HCT116 (cell line): ENCODE measurements at regions not wholly inside any gene's neighbourhood (a gene's known extent, or its start where the extent isn't known, plus 50 kb on each side); places are given as distances from the start of the nearest gene placed in this dataset.

ENCODE experiments used
- CEBPB ChIP-seq: IDR thresholded peaks from 2 replicates; pipeline ENCODE4 v1.6.1; 2012; ENCODE audit warnings: low read depth
- EGR1 ChIP-seq: IDR thresholded peaks from 2 replicates; pipeline ENCODE4 v1.6.1; 2012; ENCODE audit warnings: low read depth
- EZH2 ChIP-seq: fragments of 200-600 bp; sonication (generic); IDR thresholded peaks from 2 replicates; pipeline ENCODE4 v1.6.1; 2017; ENCODE audit warnings: antibody characterized with exemption, mixed run types
- JUND ChIP-seq: IDR thresholded peaks from 2 replicates; pipeline ENCODE4 v1.6.1; 2012
- MAX ChIP-seq: IDR thresholded peaks from 2 replicates; pipeline ENCODE4 v1.6.1; 2012
- POLR2A ChIP-seq: IDR thresholded peaks from 2 replicates; pipeline ENCODE4 v1.7.0; 2011; ENCODE audit warnings: borderline replicate concordance; ENCODE audit not compliant: insufficient read depth, insufficient read length; ENCODE audit errors: extremely low read depth
- RAD21 ChIP-seq: IDR thresholded peaks from 2 replicates; pipeline ENCODE4 v1.6.1; 2012; ENCODE audit warnings: low read depth, mild to moderate bottlenecking
- SRF ChIP-seq: IDR thresholded peaks from 2 replicates; pipeline ENCODE4 v1.6.1; 2012; ENCODE audit warnings: low read depth
- YY1 ChIP-seq: IDR thresholded peaks from 2 replicates; pipeline ENCODE4 v1.6.1; 2011; ENCODE audit warnings: low read length, low read depth, moderate library complexity, mild to moderate bottlenecking; ENCODE audit not compliant: insufficient replicate concordance; ENCODE audit errors: extremely low read depth
- ZFX ChIP-seq: fragments of 450-650 bp; IDR thresholded peaks from 2 replicates; pipeline ENCODE4 v1.6.1; 2017
- TF ChIP-seq, protein P1 (sequence below), 3 experiments: fragments of 200-600 bp in 1 of 3; sonication (generic) in 1 of 3; IDR thresholded peaks in 2 of 3; conservative IDR thresholded peaks in 1 of 3; 2 replicates each; pipeline ENCODE4 v1.5.1; 2012 to 2017; ENCODE audit warnings: low read depth in 2 of 3, low read length in 2 of 3, antibody characterized with exemption in 1 of 3, borderline replicate concordance in 1 of 3, control low read depth in 1 of 3, mild to moderate bottlenecking in 1 of 3, mixed read lengths in 1 of 3, mixed run types in 1 of 3, moderate library complexity in 1 of 3; ENCODE audit not compliant: insufficient read depth in 1 of 3

DNA sequence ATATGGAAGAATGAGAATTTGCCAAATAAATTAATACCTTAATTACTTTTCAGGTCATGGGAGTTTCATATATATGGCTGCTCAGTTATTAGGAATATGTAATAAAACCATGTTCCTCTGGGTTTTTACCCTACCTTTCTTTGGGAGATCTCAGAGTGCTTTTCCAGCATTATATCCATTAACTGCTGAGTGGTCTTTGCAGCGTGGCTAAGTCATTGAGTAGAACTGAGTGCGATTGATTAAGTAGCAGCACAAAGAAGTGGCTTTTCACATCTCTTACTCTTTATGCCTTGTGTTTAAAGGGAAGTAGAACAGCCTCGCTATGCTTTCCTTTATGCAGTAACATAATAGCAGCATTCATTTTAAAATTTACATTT is 340.1 kb downstream of the SNAPC1 start:
- TF ChIP-seq, protein P1, sequence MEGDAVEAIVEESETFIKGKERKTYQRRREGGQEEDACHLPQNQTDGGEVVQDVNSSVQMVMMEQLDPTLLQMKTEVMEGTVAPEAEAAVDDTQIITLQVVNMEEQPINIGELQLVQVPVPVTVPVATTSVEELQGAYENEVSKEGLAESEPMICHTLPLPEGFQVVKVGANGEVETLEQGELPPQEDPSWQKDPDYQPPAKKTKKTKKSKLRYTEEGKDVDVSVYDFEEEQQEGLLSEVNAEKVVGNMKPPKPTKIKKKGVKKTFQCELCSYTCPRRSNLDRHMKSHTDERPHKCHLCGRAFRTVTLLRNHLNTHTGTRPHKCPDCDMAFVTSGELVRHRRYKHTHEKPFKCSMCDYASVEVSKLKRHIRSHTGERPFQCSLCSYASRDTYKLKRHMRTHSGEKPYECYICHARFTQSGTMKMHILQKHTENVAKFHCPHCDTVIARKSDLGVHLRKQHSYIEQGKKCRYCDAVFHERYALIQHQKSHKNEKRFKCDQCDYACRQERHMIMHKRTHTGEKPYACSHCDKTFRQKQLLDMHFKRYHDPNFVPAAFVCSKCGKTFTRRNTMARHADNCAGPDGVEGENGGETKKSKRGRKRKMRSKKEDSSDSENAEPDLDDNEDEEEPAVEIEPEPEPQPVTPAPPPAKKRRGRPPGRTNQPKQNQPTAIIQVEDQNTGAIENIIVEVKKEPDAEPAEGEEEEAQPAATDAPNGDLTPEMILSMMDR (IDR thresholded peaks at IDR 0.05 in 2 of 3, conservative IDR thresholded peaks at IDR 0.05 in 1 of 3; ENCODE audit: borderline replicate concordance in 1 of 3, insufficient read depth in 1 of 3, low read depth in 2 of 3, low read length in 2 of 3), result no peak
- TF ChIP-seq EGR1, result no peak
- no peak for TF ChIP-seq CEBPB
- TF ChIP-seq POLR2A, result no peak
- no peak for TF ChIP-seq ZFX
- no peak for TF ChIP-seq MAX
- TF ChIP-seq RAD21, result no peak
- no peak for TF ChIP-seq YY1
- no peak for TF ChIP-seq SRF
- TF ChIP-seq EZH2, result no peak
- no peak for TF ChIP-seq JUND
